Spinal cord (tissue), 9 donors: ENCODE measurements at regions not wholly inside any gene's neighbourhood (a gene's known extent, or its start where the extent isn't known, plus 50 kb on each side); places are given as distances from the start of the nearest gene placed in this dataset.

Experiments
- DNase-seq, 6 donors: peaks; one replicate each; pipeline versions ENCODE4 v3.0.0 to v3.0.0-alpha.2; 2013 to 2015; ENCODE audit warnings: low spot score in 6 of 6, low read depth in 4 of 6
- H3K27ac ChIP-seq: one replicate; pipeline ENCODE4 v1.5.1; 2013; ENCODE audit warnings: low read depth, low read length, control low read depth
- H3K27me3 ChIP-seq: one replicate; pipeline ENCODE4 v1.6.1; 2013; ENCODE audit warnings: low read length; ENCODE audit not compliant: control insufficient read depth, insufficient read depth
- H3K36me3 ChIP-seq: one replicate; pipeline ENCODE4 v1.6.1; 2013; ENCODE audit warnings: low read length; ENCODE audit not compliant: control insufficient read depth, insufficient read depth
- H3K4me1 ChIP-seq: one replicate; pipeline ENCODE4 v1.6.1; 2013; ENCODE audit warnings: low read length; ENCODE audit not compliant: control insufficient read depth, insufficient read depth
- H3K4me3 ChIP-seq: one replicate; pipeline ENCODE4 v1.5.1; 2013; ENCODE audit warnings: low read depth, low read length, control low read depth
- H3K9me3 ChIP-seq: one replicate; pipeline ENCODE4 v1.6.1; 2013; ENCODE audit warnings: low read length; ENCODE audit not compliant: control insufficient read depth, insufficient read depth
- WGBS: methylation state at CpG from one replicate; pipeline ENCODE4 v1.1.5; 2013; ENCODE audit warnings: missing lambda C conversion rate; ENCODE audit not compliant: insufficient coverage; 5-methylcytosine and 5-hydroxymethylcytosine counted together
- donor health status: healthy.

- Histone ChIP-seq H3K9me3 (peaks cover 8% of the 10 kb centered on the region), H3K27me3 (no peaks in the 10 kb centered on the region), H3K36me3 (no peaks in the 10 kb centered on the region), H3K4me1 (no peaks in the 10 kb centered on the region), H3K4me3 (no peak overlapping the region), H3K27ac (no peak overlapping the region)
- DNase-seq = no peak
These were observed 257.8 kb upstream of the DCBLD2 start for GRCh38 chr3:99159220-99159762.

- no peaks in the 10 kb centered on the region for H3K27me3 ChIP-seq
- WGBS = no CpG with 5 or more reads among the region's 1 CpG
- no peak overlapping the region for H3K27ac ChIP-seq
- no peak overlapping the region for H3K4me3 ChIP-seq
- H3K9me3 ChIP-seq = no peaks in the 10 kb centered on the region
- DNase-seq = peak in 1 of 6 donors; percentile 6
- H3K36me3 ChIP-seq = no peaks in the 10 kb centered on the region
- no peaks in the 10 kb centered on the region for H3K4me1 ChIP-seq
These were observed 243.5 kb upstream of the DCBLD2 start for GRCh38 chr3:99145031-99145430.

GRCh38 chr3:99143493-99143892 lies 242.0 kb upstream of the DCBLD2 start:
- H3K4me3 ChIP-seq = no peak overlapping the region

GRCh38 chr3:99134986-99135385 lies 233.5 kb upstream of the DCBLD2 start:
- Histone ChIP-seq H3K27ac (no peak overlapping the region), H3K4me3 (no peak overlapping the region), H3K4me1 (no peaks in the 10 kb centered on the region), H3K36me3 (no peaks in the 10 kb centered on the region), H3K27me3 (no peaks in the 10 kb centered on the region), H3K9me3 (no peaks in the 10 kb centered on the region)
- DNase-seq = no peak

More at GRCh38 chr3:99143493-99143892, 242.0 kb upstream of the DCBLD2 start:
- H3K27me3 ChIP-seq = no peaks in the 10 kb centered on the region
- no peaks in the 10 kb centered on the region for H3K36me3 ChIP-seq
- DNase-seq = peak in 1 of 6 donors; percentile 28
- no peak overlapping the region for H3K27ac ChIP-seq
- no CpG with 5 or more reads among the region's 3 CpGs for WGBS
- H3K4me1 ChIP-seq = no peaks in the 10 kb centered on the region
- no peaks in the 10 kb centered on the region for H3K9me3 ChIP-seq

- Histone ChIP-seq H3K4me3 (no peak overlapping the region), H3K36me3 (no peaks in the 10 kb centered on the region), H3K4me1 (no peaks in the 10 kb centered on the region), H3K27me3 (no peaks in the 10 kb centered on the region), H3K27ac (no peak overlapping the region), H3K9me3 (no peaks in the 10 kb centered on the region)
- no peak for DNase-seq
These were observed 230.4 kb upstream of the DCBLD2 start for GRCh38 chr3:99131876-99132275.

- Histone ChIP-seq H3K27ac (no peak overlapping the region), H3K9me3 (no peaks in the 10 kb centered on the region), H3K4me1 (no peaks in the 10 kb centered on the region), H3K4me3 (no peak overlapping the region), H3K36me3 (no peaks in the 10 kb centered on the region), H3K27me3 (no peaks in the 10 kb centered on the region)
- 71% methylated on average over 1 of the region's 4 CpGs for WGBS
- DNase-seq = no peak
These were observed 227.4 kb upstream of the DCBLD2 start for GRCh38 chr3:99128725-99129505.

GRCh38 chr3:99128235-99128634 lies 226.7 kb upstream of the DCBLD2 start:
- no peaks in the 10 kb centered on the region for H3K36me3 ChIP-seq
- DNase-seq = no peak
- H3K4me3 ChIP-seq = no peak overlapping the region
- no peaks in the 10 kb centered on the region for H3K9me3 ChIP-seq
- no peaks in the 10 kb centered on the region for H3K4me1 ChIP-seq
- no CpG with 5 or more reads among the region's 2 CpGs for WGBS
- no peak overlapping the region for H3K27ac ChIP-seq
- H3K27me3 ChIP-seq = no peaks in the 10 kb centered on the region

- no CpG with 5 or more reads among the region's 1 CpG for WGBS
- DNase-seq = no peak
- Histone ChIP-seq H3K36me3 (no peaks in the 10 kb centered on the region), H3K4me3 (no peak overlapping the region), H3K27me3 (no peaks in the 10 kb centered on the region), H3K9me3 (no peaks in the 10 kb centered on the region), H3K4me1 (no peaks in the 10 kb centered on the region), H3K27ac (no peak overlapping the region)
These were observed 224.8 kb upstream of the DCBLD2 start for GRCh38 chr3:99126316-99126715.

GRCh38 chr3:99119385-99119784 lies 217.9 kb upstream of the DCBLD2 start:
- DNase-seq = no peak

GRCh38 chr3:99118381-99118780 lies 216.9 kb upstream of the DCBLD2 start:
- Histone ChIP-seq H3K27ac (no peak overlapping the region), H3K36me3 (no peaks in the 10 kb centered on the region), H3K9me3 (no peaks in the 10 kb centered on the region), H3K27me3 (no peaks in the 10 kb centered on the region), H3K4me3 (no peak overlapping the region), H3K4me1 (no peaks in the 10 kb centered on the region)
- DNase-seq = no peak
- no CpG with 5 or more reads among the region's 1 CpG for WGBS

More at GRCh38 chr3:99119385-99119784, 217.9 kb upstream of the DCBLD2 start:
- H3K36me3 ChIP-seq = no peaks in the 10 kb centered on the region
- no peaks in the 10 kb centered on the region for H3K9me3 ChIP-seq
- H3K4me3 ChIP-seq = no peak overlapping the region
- no peak overlapping the region for H3K27ac ChIP-seq
- WGBS = 89% methylated on average over 1 of the region's 1 CpG
- H3K27me3 ChIP-seq = no peaks in the 10 kb centered on the region
- no peaks in the 10 kb centered on the region for H3K4me1 ChIP-seq
